Glutamatergic neuron (in vitro differentiated cells): ENCODE measurements at regions not wholly inside any gene's neighbourhood (a gene's known extent, or its start where the extent isn't known, plus 50 kb on each side); places are given as distances from the start of the nearest gene placed in this dataset.

ENCODE experiments used
- DNase-seq: peaks from one replicate; pipeline ENCODE4 v3.0.0; 2022
- H3K27ac Mint-ChIP-seq: one replicate; pipeline ENCODE4 v1.8.0; 2020; ENCODE audit warnings: mild to moderate bottlenecking, mixed read lengths, inconsistent platforms; ENCODE audit not compliant: unreplicated experiment
- H3K27me3 Mint-ChIP-seq: one replicate; pipeline ENCODE4 v1.8.0; 2020; ENCODE audit warnings: mild to moderate bottlenecking, moderate library complexity, mixed read lengths, inconsistent platforms; ENCODE audit not compliant: unreplicated experiment
- H3K36me3 Mint-ChIP-seq: one replicate; pipeline ENCODE4 v1.8.0; 2020; ENCODE audit warnings: mild to moderate bottlenecking, mixed read lengths, inconsistent platforms; ENCODE audit not compliant: unreplicated experiment
- H3K4me1 Mint-ChIP-seq: one replicate; pipeline ENCODE4 v1.8.0; 2020; ENCODE audit warnings: mild to moderate bottlenecking, low read depth, mixed read lengths, inconsistent platforms; ENCODE audit not compliant: unreplicated experiment
- H3K4me3 Mint-ChIP-seq: one replicate; pipeline ENCODE4 v1.8.0; 2020; ENCODE audit warnings: mild to moderate bottlenecking, mixed read lengths, inconsistent platforms; ENCODE audit not compliant: unreplicated experiment
- H3K9me3 Mint-ChIP-seq: one replicate; pipeline ENCODE4 v1.8.0; 2020; ENCODE audit warnings: mild to moderate bottlenecking, moderate library complexity, mixed read lengths, inconsistent platforms; ENCODE audit not compliant: unreplicated experiment
- CTCF ChIP-seq: fragments of 200-600 bp; sonication (generic); IDR thresholded peaks from one replicate; pipeline ENCODE4 v1.5.0; 2021; ENCODE audit not compliant: partially characterized antibody, unreplicated experiment

DNA sequence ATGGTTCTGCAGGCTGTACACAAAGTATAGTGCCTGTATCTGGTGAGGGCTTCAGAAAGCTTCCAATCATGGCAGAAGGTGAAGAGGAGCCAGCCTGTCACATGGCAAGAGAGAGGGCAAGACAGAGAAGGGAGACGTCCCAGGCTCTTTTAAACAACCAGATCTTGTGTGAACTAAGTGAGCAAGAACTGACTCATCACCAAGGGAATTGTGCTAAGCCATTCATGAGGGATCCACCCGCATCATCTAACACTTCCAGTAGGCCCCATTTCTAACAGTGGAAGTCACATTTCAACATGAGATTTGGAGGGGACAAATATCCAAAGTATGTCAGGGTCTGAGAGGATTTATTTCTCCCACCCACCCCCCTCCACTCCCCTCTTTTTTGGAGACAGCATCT is 56.2 kb upstream of the ELAC2 start:
- Mint-ChIP-seq H3K4me1 (no peaks in the 10 kb centered on the region), H3K36me3 (no peaks in the 10 kb centered on the region), H3K27ac (no peak overlapping the region), H3K4me3 (no peak overlapping the region), H3K27me3 (peaks cover 5% of the 10 kb centered on the region), H3K9me3 (no peaks in the 10 kb centered on the region)
- TF ChIP-seq CTCF, result no peak
- DNase-seq, result no peak

- no peaks in the 10 kb centered on the region for H3K4me1 Mint-ChIP-seq
- H3K9me3 Mint-ChIP-seq, result peaks cover 3% of the 10 kb centered on the region
- DNase-seq, result no peak
- peaks cover 5% of the 10 kb centered on the region for H3K27me3 Mint-ChIP-seq
- no peak overlapping the region for H3K4me3 Mint-ChIP-seq
- TF ChIP-seq CTCF, result no peak
- no peak overlapping the region for H3K27ac Mint-ChIP-seq
- H3K36me3 Mint-ChIP-seq, result peaks cover 8% of the 10 kb centered on the region
These were observed 55.2 kb upstream of the ELAC2 start for GRCh38 chr17:13073018-13073417.

DNA sequence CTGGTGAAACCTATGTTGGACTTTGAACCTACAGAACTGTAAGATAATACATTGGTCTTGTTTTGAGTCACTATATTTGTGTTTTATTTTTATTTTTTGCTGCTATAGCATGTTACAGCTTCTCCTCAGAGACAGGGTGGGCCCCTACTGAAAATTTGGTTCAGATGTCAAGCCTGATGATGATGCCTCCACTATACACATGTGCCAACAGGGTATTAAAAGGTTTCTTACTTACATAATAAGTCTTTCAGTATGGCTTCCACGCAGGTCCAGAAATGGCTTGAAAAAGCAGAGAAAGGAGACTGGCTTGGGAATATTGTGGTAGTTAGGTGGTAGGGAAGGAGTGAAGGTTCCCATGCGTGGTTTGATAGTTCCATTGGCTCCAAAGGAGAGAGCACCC is 52.9 kb upstream of the ELAC2 start:
- Mint-ChIP-seq H3K4me3 (no peak overlapping the region), H3K36me3 (peaks cover 12% of the 10 kb centered on the region), H3K27me3 (peaks cover 5% of the 10 kb centered on the region), H3K9me3 (peaks cover 4% of the 10 kb centered on the region), H3K4me1 (no peaks in the 10 kb centered on the region), H3K27ac (no peak overlapping the region)
- DNase-seq, result no peak
- TF ChIP-seq CTCF, result no peak

DNA sequence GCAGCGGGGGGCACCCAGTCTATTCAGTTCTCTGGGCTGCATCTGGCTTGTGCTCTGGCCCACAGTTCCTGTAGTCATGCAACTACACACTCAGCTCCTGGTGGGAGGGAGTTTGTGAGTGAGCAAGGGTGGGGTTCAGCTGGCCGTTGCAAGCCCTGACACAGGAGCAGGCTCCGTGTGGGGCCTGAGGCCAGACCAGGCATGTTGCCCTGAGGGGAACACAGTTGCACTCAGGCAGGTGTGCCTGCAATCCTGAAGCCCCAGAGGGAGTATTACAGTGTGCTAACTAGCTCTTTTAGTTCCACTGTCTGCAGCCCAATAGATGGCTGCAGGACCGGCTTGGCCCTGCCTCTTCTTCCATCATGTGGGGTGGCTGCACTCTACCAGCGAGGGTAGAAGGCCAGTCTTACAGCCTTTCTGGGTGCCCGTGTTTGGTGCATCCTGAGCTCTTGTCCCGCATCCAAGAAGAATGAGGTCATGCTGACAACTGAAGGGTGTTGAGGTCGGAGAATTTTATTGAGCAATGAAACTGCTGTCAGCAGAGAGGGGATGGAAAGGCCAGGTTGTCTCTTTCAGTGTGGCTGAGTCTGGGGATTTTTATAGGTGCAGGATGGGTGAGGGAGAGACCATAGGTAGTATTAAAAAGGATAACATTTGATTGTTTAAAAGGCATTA is 49.9 kb upstream of the ELAC2 start:
- Mint-ChIP-seq H3K27me3 (no peaks in the 10 kb centered on the region), H3K4me3 (no peak overlapping the region), H3K27ac (no peak overlapping the region), H3K4me1 (no peaks in the 10 kb centered on the region), H3K9me3 (peaks cover 4% of the 10 kb centered on the region), H3K36me3 (peaks cover 12% of the 10 kb centered on the region)
- TF ChIP-seq CTCF, result no peak
- DNase-seq, result no peak
